Chondrocyte (in vitro differentiated cells): ENCODE measurements at regions not wholly inside any gene's neighbourhood (a gene's known extent, or its start where the extent isn't known, plus 50 kb on each side); places are given as distances from the start of the nearest gene placed in this dataset.

Source experiments
- DNase-seq: peaks from one replicate; pipeline ENCODE4 v3.0.0; 2021; ENCODE audit warnings: mixed read lengths, low spot score
- H3K27ac Mint-ChIP-seq: one replicate; pipeline ENCODE4 v1.8.0; 2021; ENCODE audit warnings: mild to moderate bottlenecking, moderate library complexity, mixed read lengths; ENCODE audit not compliant: unreplicated experiment
- H3K27me3 Mint-ChIP-seq: 2 replicates; pipeline ENCODE4 v1.8.0; 2021; ENCODE audit warnings: low read depth, mixed read lengths
- H3K36me3 Mint-ChIP-seq: 2 replicates; pipeline ENCODE4 v1.8.0; 2021; ENCODE audit warnings: low read depth, mixed read lengths
- H3K4me1 Mint-ChIP-seq: 2 replicates; pipeline ENCODE4 v1.8.0; 2021; ENCODE audit warnings: low read depth, mild to moderate bottlenecking, mixed read lengths
- H3K4me3 Mint-ChIP-seq: one replicate; pipeline ENCODE4 v1.8.0; 2021; ENCODE audit warnings: mild to moderate bottlenecking, moderate library complexity, mixed read lengths; ENCODE audit not compliant: unreplicated experiment
- H3K9me3 Mint-ChIP-seq: 2 replicates; pipeline ENCODE4 v1.8.0; 2021; ENCODE audit warnings: low read depth, mixed read lengths
- TF ChIP-seq, protein P1 (sequence below): fragments of 200-600 bp; sonication (generic); IDR thresholded peaks from 2 replicates; pipeline ENCODE4 v1.5.0; 2021; ENCODE audit warnings: antibody characterized with exemption, mild to moderate bottlenecking, moderate library complexity

- DNase-seq: no peak
- no peak overlapping the region for H3K27ac Mint-ChIP-seq
- H3K4me1 Mint-ChIP-seq: no peaks in the 10 kb centered on the region
- H3K27me3 Mint-ChIP-seq: no peaks in the 10 kb centered on the region
- H3K9me3 Mint-ChIP-seq: peaks cover 2% of the 10 kb centered on the region
- H3K4me3 Mint-ChIP-seq: no peak overlapping the region
- TF ChIP-seq, protein P1, sequence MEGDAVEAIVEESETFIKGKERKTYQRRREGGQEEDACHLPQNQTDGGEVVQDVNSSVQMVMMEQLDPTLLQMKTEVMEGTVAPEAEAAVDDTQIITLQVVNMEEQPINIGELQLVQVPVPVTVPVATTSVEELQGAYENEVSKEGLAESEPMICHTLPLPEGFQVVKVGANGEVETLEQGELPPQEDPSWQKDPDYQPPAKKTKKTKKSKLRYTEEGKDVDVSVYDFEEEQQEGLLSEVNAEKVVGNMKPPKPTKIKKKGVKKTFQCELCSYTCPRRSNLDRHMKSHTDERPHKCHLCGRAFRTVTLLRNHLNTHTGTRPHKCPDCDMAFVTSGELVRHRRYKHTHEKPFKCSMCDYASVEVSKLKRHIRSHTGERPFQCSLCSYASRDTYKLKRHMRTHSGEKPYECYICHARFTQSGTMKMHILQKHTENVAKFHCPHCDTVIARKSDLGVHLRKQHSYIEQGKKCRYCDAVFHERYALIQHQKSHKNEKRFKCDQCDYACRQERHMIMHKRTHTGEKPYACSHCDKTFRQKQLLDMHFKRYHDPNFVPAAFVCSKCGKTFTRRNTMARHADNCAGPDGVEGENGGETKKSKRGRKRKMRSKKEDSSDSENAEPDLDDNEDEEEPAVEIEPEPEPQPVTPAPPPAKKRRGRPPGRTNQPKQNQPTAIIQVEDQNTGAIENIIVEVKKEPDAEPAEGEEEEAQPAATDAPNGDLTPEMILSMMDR: no peak
- H3K36me3 Mint-ChIP-seq: no peaks in the 10 kb centered on the region
Observed at GRCh38 chr18:38459131-38459994, 893.8 kb upstream of the CELF4 start.

DNA sequence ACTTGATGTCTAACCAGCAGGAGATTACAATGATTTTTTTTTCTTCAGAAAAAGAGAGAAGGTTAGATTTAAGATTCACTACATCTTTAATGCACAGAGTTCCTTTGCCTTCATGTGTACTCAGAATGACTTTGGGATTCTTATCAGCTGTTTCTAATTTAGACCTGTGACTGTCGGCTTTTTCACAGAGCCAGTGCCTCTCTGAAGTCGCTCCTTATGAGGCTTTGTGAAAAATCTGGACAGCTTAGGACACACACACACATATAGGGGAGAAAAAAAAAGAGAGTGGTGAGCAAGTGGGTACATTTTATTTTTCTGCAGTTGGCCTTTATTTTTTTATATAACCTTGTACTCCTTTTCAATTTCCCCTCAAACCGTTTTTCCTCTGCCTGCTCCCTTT lies 893.1 kb upstream of the CELF4 start:
- Mint-ChIP-seq H3K4me3 (no peak overlapping the region), H3K9me3 (no peaks in the 10 kb centered on the region), H3K36me3 (no peaks in the 10 kb centered on the region), H3K27ac (no peak overlapping the region), H3K4me1 (no peaks in the 10 kb centered on the region), H3K27me3 (no peaks in the 10 kb centered on the region)
- DNase-seq: no peak
- TF ChIP-seq, protein P1: no peak

DNA sequence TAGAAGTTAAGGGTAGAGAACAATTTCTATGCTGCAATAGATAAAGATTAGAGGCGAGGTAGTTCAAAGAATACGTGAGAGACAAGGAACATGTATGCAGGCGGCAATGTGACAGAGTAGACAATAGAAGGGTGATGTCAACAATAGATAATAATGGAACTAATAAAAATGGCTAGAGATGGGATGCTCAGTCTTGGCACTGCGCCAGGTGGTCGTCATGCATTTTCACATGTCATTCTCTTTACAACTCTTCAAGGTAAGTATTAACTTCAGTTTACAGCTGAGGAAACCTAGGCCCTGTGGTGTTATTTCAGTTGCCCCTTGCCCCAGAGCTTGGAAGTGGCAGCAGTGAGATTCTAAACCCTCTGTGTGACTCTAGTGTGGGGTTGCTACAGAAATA lies 890.7 kb upstream of the CELF4 start:
- H3K4me1 Mint-ChIP-seq: no peaks in the 10 kb centered on the region
- H3K4me3 Mint-ChIP-seq: no peak overlapping the region

DNA sequence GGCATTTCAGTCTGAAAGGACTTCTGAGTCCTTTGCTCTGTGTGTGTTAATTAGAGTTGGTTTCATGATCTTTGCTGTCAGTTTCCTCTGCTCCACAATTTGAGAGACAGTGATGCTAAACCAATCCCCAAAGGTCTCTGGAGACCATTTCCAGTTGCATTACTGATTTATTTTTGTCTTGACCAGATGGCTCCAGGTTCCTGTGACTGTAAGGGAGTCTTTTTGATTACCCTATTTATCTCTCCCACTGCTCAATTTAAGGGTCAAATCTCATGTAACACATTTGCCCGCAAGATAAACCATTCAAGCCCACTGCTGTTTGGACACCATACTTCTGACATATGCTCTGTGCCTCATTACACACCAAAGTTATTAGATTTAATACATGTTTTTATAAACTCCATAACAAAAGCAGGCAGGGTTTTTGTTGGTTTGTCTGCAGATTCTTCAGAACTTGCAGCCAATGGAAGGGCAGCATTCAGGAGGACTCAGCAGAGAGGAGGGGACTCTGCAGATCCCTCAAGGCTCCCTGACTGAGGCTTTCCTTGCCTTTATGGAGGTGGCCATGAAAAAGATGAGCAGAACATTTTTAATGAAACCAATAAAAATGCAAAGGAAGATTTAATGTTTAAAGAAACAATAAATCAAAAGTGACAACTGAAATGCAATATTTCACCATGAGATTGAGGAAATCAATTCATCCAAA lies 889.3 kb upstream of the CELF4 start:
- TF ChIP-seq, protein P1: no peak
- Mint-ChIP-seq H3K9me3 (peaks cover 4% of the 10 kb centered on the region), H3K36me3 (no peaks in the 10 kb centered on the region), H3K27ac (no peak overlapping the region), H3K4me3 (no peak overlapping the region), H3K4me1 (no peaks in the 10 kb centered on the region), H3K27me3 (no peaks in the 10 kb centered on the region)
- no peak for DNase-seq

More for the DNA sequence above, 890.7 kb upstream of the CELF4 start:
- Mint-ChIP-seq H3K9me3 (peaks cover 4% of the 10 kb centered on the region), H3K27me3 (no peaks in the 10 kb centered on the region), H3K36me3 (no peaks in the 10 kb centered on the region), H3K27ac (no peak overlapping the region)
- DNase-seq: no peak
- TF ChIP-seq, protein P1: no peak

GRCh38 chr18:38453880-38454279 lies 888.3 kb upstream of the CELF4 start:
- TF ChIP-seq, protein P1: no peak
- Mint-ChIP-seq H3K27me3 (no peaks in the 10 kb centered on the region), H3K4me1 (no peaks in the 10 kb centered on the region), H3K4me3 (no peak overlapping the region), H3K9me3 (peaks cover 4% of the 10 kb centered on the region), H3K27ac (no peak overlapping the region), H3K36me3 (no peaks in the 10 kb centered on the region)
- DNase-seq: no peak
